ENCODE measurements at regions not wholly inside any gene's neighbourhood (a gene's known extent, or its start where the extent isn't known, plus 50 kb on each side); places are given as distances from the start of the nearest gene placed in this dataset.
"Not testable (repeated sequence)": the region's sequence is repeated elsewhere in the genome, so short reads cannot be mapped to it uniquely, and the experiment has no call there.

- DNase-seq: not testable (repeated sequence)
Observed at GRCh38 chr2:90322982-90323381, 1631.5 kb downstream of the RPIA start.

GRCh38 chr2:90323612-90324558 lies 1632.4 kb downstream of the RPIA start:
- not testable (repeated sequence) for DNase-seq

GRCh38 chr2:90324672-90325071 lies 1633.2 kb downstream of the RPIA start:
- not testable (repeated sequence) for DNase-seq

- not testable (repeated sequence) for DNase-seq
Observed at GRCh38 chr2:90325796-90326353, 1634.4 kb downstream of the RPIA start.

- not testable (repeated sequence) for DNase-seq
Observed at GRCh38 chr2:90355546-90355945, 1664.1 kb downstream of the RPIA start.

GRCh38 chr2:90359344-90359743 lies 1667.9 kb downstream of the RPIA start:
- DNase-seq: not testable (repeated sequence)

GRCh38 chr2:90359887-90360730 lies 1668.6 kb downstream of the RPIA start:
- not testable (repeated sequence) for DNase-seq

- DNase-seq: not testable (repeated sequence)
Observed at GRCh38 chr2:90360731-90361035, 1669.2 kb downstream of the RPIA start.

Measured in OCI-M1 (cell line).